H9 (cell line): ENCODE measurements at regions not wholly inside any gene's neighbourhood (a gene's known extent, or its start where the extent isn't known, plus 50 kb on each side); places are given as distances from the start of the nearest gene placed in this dataset.

Experiments
- DNase-seq: peaks from one replicate; pipeline ENCODE4 v3.0.0-alpha.2; 2017
- H2AFZ ChIP-seq: one replicate; pipeline ENCODE4 v1.6.1; 2013; ENCODE audit warnings: mild to moderate bottlenecking, low read length, control low read depth, moderate library complexity
- H2AK5ac ChIP-seq: 2 replicates; pipeline ENCODE4 v1.6.1; 2013; ENCODE audit warnings: low read length, control low read depth, mixed read lengths; ENCODE audit not compliant: insufficient read length
- H2BK120ac ChIP-seq: one replicate; pipeline ENCODE4 v1.6.1; 2013; ENCODE audit warnings: low read depth, mild to moderate bottlenecking, low read length, control low read depth, inconsistent platforms; ENCODE audit not compliant: poor library complexity, severe bottlenecking
- H2BK12ac ChIP-seq: 2 replicates; pipeline ENCODE4 v1.6.1; 2013; ENCODE audit warnings: low read length, control low read depth, mixed read lengths, low read depth; ENCODE audit not compliant: insufficient read length
- H2BK15ac ChIP-seq: 2 replicates; pipeline ENCODE4 v1.6.1; 2013; ENCODE audit warnings: low read depth, low read length, control low read depth
- H2BK20ac ChIP-seq: one replicate; pipeline ENCODE4 v1.6.1; 2013; ENCODE audit warnings: low read depth, mild to moderate bottlenecking, low read length, control low read depth, inconsistent platforms; ENCODE audit not compliant: poor library complexity, severe bottlenecking
- H2BK5ac ChIP-seq: 2 replicates; pipeline ENCODE4 v1.6.1; 2013; ENCODE audit warnings: low read length, control low read depth, mixed read lengths; ENCODE audit not compliant: insufficient read length
- H3K14ac ChIP-seq: 2 replicates; pipeline ENCODE4 v1.6.1; 2013; ENCODE audit warnings: low read length, control low read depth; ENCODE audit not compliant: insufficient read depth
- H3K18ac ChIP-seq: 2 replicates; pipeline ENCODE4 v1.6.1; 2013; ENCODE audit warnings: low read depth, mild to moderate bottlenecking, mixed read lengths, low read length, control low read depth; ENCODE audit not compliant: insufficient read length
- H3K23ac ChIP-seq: 2 replicates; pipeline ENCODE4 v1.6.1; 2013; ENCODE audit warnings: low read length, control low read depth, mixed read lengths, low read depth; ENCODE audit not compliant: insufficient read length
- H3K23me2 ChIP-seq: 2 replicates; pipeline ENCODE4 v1.6.1; 2013; ENCODE audit warnings: low read depth, mild to moderate bottlenecking, mixed read lengths, low read length, control low read depth; ENCODE audit not compliant: insufficient read length, poor library complexity, severe bottlenecking
- H3K27ac ChIP-seq: 2 replicates; pipeline ENCODE4 v1.5.1; 2013; ENCODE audit warnings: low read length, control low read depth, mixed read lengths, low read depth; ENCODE audit not compliant: insufficient read length
- H3K27me3 ChIP-seq: 2 replicates; pipeline ENCODE4 v1.6.1; 2013; ENCODE audit warnings: low read length, control low read depth, inconsistent platforms; ENCODE audit not compliant: insufficient read depth
- H3K4ac ChIP-seq: 2 replicates; pipeline ENCODE4 v1.6.1; 2013; ENCODE audit warnings: low read depth, mild to moderate bottlenecking, control low read depth, inconsistent platforms, low read length, moderate library complexity
- H3K4me1 ChIP-seq: 2 replicates; pipeline ENCODE4 v1.6.1; 2013; ENCODE audit warnings: low read length, control low read depth, inconsistent platforms; ENCODE audit not compliant: insufficient read depth
- H3K4me2 ChIP-seq: 2 replicates; pipeline ENCODE4 v1.6.1; 2013; ENCODE audit warnings: low read length, control low read depth, mixed read lengths; ENCODE audit not compliant: insufficient read length, insufficient read depth
- H3K56ac ChIP-seq: 2 replicates; pipeline ENCODE4 v1.6.1; 2013; ENCODE audit warnings: low read depth, mild to moderate bottlenecking, mixed read lengths, low read length, control low read depth; ENCODE audit not compliant: insufficient read length
- H3K79me1 ChIP-seq: 2 replicates; pipeline ENCODE4 v1.6.1; 2013; ENCODE audit warnings: low read depth, mild to moderate bottlenecking, moderate library complexity, low read length, control low read depth, inconsistent platforms; ENCODE audit not compliant: insufficient read depth, poor library complexity, severe bottlenecking
- H3K79me2 ChIP-seq: 2 replicates; pipeline ENCODE4 v1.6.1; 2013; ENCODE audit warnings: low read length, control low read depth, inconsistent platforms; ENCODE audit not compliant: insufficient read depth
- H3K9ac ChIP-seq: 2 replicates; pipeline ENCODE4 v1.6.1; 2013; ENCODE audit warnings: low read length, control low read depth, mixed read lengths; ENCODE audit not compliant: insufficient read length; ENCODE audit errors: extremely low read depth
- H3K9me3 ChIP-seq: one replicate; pipeline ENCODE4 v1.6.1; 2013; ENCODE audit warnings: low read depth, low read length, inconsistent platforms; ENCODE audit not compliant: control insufficient read depth
- H3T11ph ChIP-seq: one replicate; pipeline ENCODE4 v1.6.1; 2013; ENCODE audit warnings: mild to moderate bottlenecking, low read length, control low read depth, inconsistent platforms
- H4K20me1 ChIP-seq: one replicate; pipeline ENCODE4 v1.6.1; 2013; ENCODE audit not compliant: control insufficient read depth, insufficient read length, insufficient read depth
- H4K5ac ChIP-seq: 2 replicates; pipeline ENCODE4 v1.6.1; 2013; ENCODE audit warnings: low read depth, mild to moderate bottlenecking, mixed read lengths, low read length, control low read depth; ENCODE audit not compliant: insufficient read length
- H4K8ac ChIP-seq: replicated peaks from 2 replicates; pipeline ENCODE4 v1.6.1; 2013; ENCODE audit warnings: low read length, control low read depth, mixed read lengths, low read depth; ENCODE audit not compliant: insufficient read length
- H4K91ac ChIP-seq: 2 replicates; pipeline ENCODE4 v1.6.1; 2013; ENCODE audit warnings: low read depth, mild to moderate bottlenecking, moderate library complexity, mixed read lengths, low read length, control low read depth; ENCODE audit not compliant: insufficient read length
- H3K27ac Mint-ChIP-seq, 3 experiments: 2 replicates in 2 of 3; 3 replicates in 1 of 3; pipeline ENCODE4 v1.8.0; 2020 to 2021; ENCODE audit warnings: mixed read lengths in 3 of 3, mild to moderate bottlenecking in 1 of 3, moderate library complexity in 1 of 3
- H3K27me3 Mint-ChIP-seq: 2 replicates; pipeline ENCODE4 v1.8.0; 2021; ENCODE audit warnings: low read depth, mild to moderate bottlenecking, moderate library complexity, mixed read lengths
- H3K36me3 Mint-ChIP-seq, 3 experiments: 2 replicates in 2 of 3; 3 replicates in 1 of 3; pipeline ENCODE4 v1.8.0; 2020 to 2021; ENCODE audit warnings: low read depth in 3 of 3, mixed read lengths in 3 of 3; ENCODE audit not compliant: insufficient read depth in 1 of 3
- H3K4me1 Mint-ChIP-seq, 2 experiments: 2 replicates each; pipeline ENCODE4 v1.8.0; 2020; ENCODE audit warnings: mixed read lengths in 2 of 2
- H3K4me3 Mint-ChIP-seq, 2 experiments: 2 replicates in 1 of 2; 3 replicates in 1 of 2; pipeline ENCODE4 v1.8.0; 2020 to 2021; ENCODE audit warnings: mild to moderate bottlenecking in 2 of 2, mixed read lengths in 2 of 2, moderate library complexity in 1 of 2
- H3K9me3 Mint-ChIP-seq, 2 experiments: 2 replicates in 1 of 2; 3 replicates in 1 of 2; pipeline ENCODE4 v1.8.0; 2020; ENCODE audit warnings: mild to moderate bottlenecking in 2 of 2, mixed read lengths in 2 of 2, moderate library complexity in 1 of 2
- CTCF ChIP-seq: fragments of 200-600 bp; sonication (generic); conservative IDR thresholded peaks from 3 replicates; pipeline ENCODE4 v1.8.0; 2021; ENCODE audit warnings: antibody characterized with exemption, mild to moderate bottlenecking
- WGBS: extraction: QIAGEN DNeasy Blood & Tissue Kit; methylation state at CpG from one replicate; pipeline ENCODE4 v1.1.7; 2013; ENCODE audit warnings: missing lambda C conversion rate, low lambda C conversion rate, mixed read lengths; ENCODE audit not compliant: insufficient read length; ENCODE audit errors: extremely low coverage; 5-methylcytosine and 5-hydroxymethylcytosine counted together

- Histone ChIP-seq H4K8ac (no peak overlapping the region), H3K4ac (no peak overlapping the region), H2BK12ac (no peak overlapping the region), H3K9ac (no peak overlapping the region), H3K23me2 (no peaks in the 10 kb centered on the region), H3K23ac (no peak overlapping the region), H2AK5ac (no peak overlapping the region), H4K20me1 (no peaks in the 10 kb centered on the region), H2BK5ac (no peak overlapping the region), H3K9me3 (no peaks in the 10 kb centered on the region), H4K5ac (no peak overlapping the region), H2AFZ (no peak overlapping the region), H3K79me2 (no peaks in the 10 kb centered on the region), H3K18ac (no peak overlapping the region), H3K56ac (no peak overlapping the region), H3K4me2 (no peak overlapping the region), H2BK15ac (no peak overlapping the region), H4K91ac (no peak overlapping the region), H3K4me1 (no peaks in the 10 kb centered on the region), H3T11ph (no peak overlapping the region), H3K27me3 (no peaks in the 10 kb centered on the region), H2BK20ac (no peak overlapping the region), H3K27ac (no peak overlapping the region), H2BK120ac (no peak overlapping the region), H3K79me1 (no peaks in the 10 kb centered on the region), H3K14ac (no peak overlapping the region)
- Mint-ChIP-seq H3K4me1 (peaks cover 32 to 34% of the 10 kb centered on the region in 2 experiments), H3K27ac (no peak overlapping the region), H3K4me3 (no peak overlapping the region), H3K27me3 (no peaks in the 10 kb centered on the region), H3K36me3 (peaks cover 6 to 17% (median 6%) of the 10 kb centered on the region in 3 experiments; a peak in 3 of 7 replicates), H3K9me3 (peaks cover 0 to 4% of the 10 kb centered on the region in 2 experiments; a peak in 2 of 5 replicates)
- peak; percentile 80 for TF ChIP-seq CTCF
- no CpG with 5 or more reads among the region's 3 CpGs for WGBS
- DNase-seq: peak; percentile 67
Measured at GRCh38 chr2:34738691-34739090, 1139.6 kb upstream of the FAM98A start.
